BLaER1 (cell line): ENCODE measurements at regions not wholly inside any gene's neighbourhood (a gene's known extent, or its start where the extent isn't known, plus 50 kb on each side); places are given as distances from the start of the nearest gene placed in this dataset.

Source experiments
- H3K27ac ChIP-seq: shearing (Covaris generic); formaldehyde crosslinking; 2 replicates; pipeline ENCODE4 v1.8.1; 2022
- H3K27me3 ChIP-seq: shearing (Covaris generic); formaldehyde crosslinking; 2 replicates; pipeline ENCODE4 v1.8.1; 2022
- H3K36me3 ChIP-seq: shearing (Covaris generic); formaldehyde crosslinking; 2 replicates; pipeline ENCODE4 v1.8.1; 2022
- H3K4me1 ChIP-seq: shearing (Covaris generic); formaldehyde crosslinking; 2 replicates; pipeline ENCODE4 v1.8.1; 2022
- H3K4me2 ChIP-seq: shearing (Covaris generic); formaldehyde crosslinking; 2 replicates; pipeline ENCODE4 v1.8.1; 2022
- H3K4me3 ChIP-seq: shearing (Covaris generic); formaldehyde crosslinking; 2 replicates; pipeline ENCODE4 v1.8.1; 2022
- H3K9ac ChIP-seq: shearing (Covaris generic); formaldehyde crosslinking; 2 replicates; pipeline ENCODE4 v1.8.1; 2022
- H3K9me3 ChIP-seq: shearing (Covaris generic); formaldehyde crosslinking; 2 replicates; pipeline ENCODE4 v1.8.1; 2022
- H4K20me1 ChIP-seq: shearing (Covaris generic); formaldehyde crosslinking; 2 replicates; pipeline ENCODE4 v1.8.1; 2022
- Cebpa-rat ChIP-seq: shearing (Covaris generic); IDR thresholded peaks from 2 replicates; pipeline ENCODE4 v1.8.1; 2022

DNA sequence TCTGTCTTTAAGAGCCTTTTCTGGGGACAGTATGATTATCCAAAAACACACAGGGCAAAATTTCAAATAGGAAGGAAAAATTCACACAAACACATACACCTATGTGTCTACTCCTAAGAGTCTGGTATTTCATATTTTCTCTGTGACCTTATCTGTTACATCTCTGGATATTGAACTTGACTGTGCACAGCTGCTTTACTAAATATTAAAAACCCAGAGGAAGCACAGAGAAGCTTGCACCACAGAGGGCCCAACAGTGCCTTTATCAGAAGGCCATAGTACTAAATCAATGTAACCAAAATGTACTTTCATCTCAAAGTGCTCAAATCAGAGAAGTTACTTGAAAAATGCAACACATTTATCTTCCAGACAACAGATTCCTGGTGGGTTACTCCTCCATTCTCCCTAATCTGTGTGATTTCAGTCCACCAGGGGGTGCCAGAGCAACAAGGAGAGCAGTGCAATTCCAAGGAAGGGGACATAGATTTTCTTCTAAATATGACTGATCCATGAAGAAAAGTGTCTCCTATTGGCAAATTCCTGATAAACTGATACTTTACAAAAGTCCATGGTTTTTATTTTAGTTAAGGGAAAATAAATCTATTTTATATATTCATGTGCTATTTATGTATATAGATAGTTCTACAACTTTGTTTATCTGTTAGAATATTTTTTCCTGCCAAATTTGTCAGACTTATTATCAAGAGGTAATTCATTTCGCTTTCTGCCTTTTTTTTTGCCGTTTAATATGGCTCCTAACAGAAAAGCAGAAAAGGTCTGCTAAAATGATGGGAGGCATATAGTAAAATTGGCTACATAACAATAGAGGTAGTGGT lies 617.6 kb downstream of the LRFN5 start:
- Histone ChIP-seq H3K4me1 (peaks cover 20% of the 10 kb centered on the region), H3K36me3 (no peaks in the 10 kb centered on the region), H3K4me2 (no peak overlapping the region), H3K27me3 (no peaks in the 10 kb centered on the region), H3K9ac (no peak overlapping the region), H4K20me1 (no peaks in the 10 kb centered on the region), H3K27ac (no peak overlapping the region), H3K4me3 (no peak overlapping the region), H3K9me3 (peaks cover 15% of the 10 kb centered on the region)
- no peak for TF ChIP-seq Cebpa-rat

DNA sequence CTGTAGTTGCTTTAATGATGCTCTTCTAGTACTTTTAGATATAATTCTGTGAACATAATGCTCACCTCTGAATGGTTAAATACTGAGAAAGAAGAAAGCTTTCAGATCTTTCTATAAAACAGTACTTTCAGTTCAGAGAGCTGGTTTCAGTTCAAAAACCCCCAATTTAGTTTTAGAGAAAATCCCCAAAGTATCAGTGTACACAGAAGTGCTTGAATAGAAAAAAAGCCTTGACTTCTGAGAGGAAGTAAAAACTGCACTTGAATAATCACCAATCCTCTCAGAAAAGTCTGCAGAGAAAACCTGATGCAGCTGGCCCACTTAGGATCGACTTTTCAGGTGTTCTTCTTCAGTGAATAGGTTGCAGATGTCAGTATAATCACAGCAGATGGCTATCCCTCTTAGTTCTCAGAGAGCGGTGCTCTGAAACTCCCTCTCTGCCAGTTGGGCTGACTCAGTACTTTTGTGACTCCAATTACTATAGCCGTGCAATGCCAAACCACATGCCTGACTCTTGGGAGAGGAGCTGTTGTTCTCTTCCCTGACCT lies 616.3 kb downstream of the LRFN5 start:
- H3K4me1 ChIP-seq, result peaks cover 20% of the 10 kb centered on the region
- TF ChIP-seq Cebpa-rat, result no peak
- H3K9me3 ChIP-seq, result peaks cover 12% of the 10 kb centered on the region
- no peaks in the 10 kb centered on the region for H3K36me3 ChIP-seq
- H4K20me1 ChIP-seq, result no peaks in the 10 kb centered on the region
- H3K27me3 ChIP-seq, result no peaks in the 10 kb centered on the region
- peak overlapping the region; percentile 47; the same call in 1 of the 2 replicates for H3K27ac ChIP-seq
- H3K4me2 ChIP-seq, result peak overlapping the region; percentile 55
- H3K9ac ChIP-seq, result 0 out of 2 replicates have a peak overlapping the region, but pooled peaks have one; percentile 55
- H3K4me3 ChIP-seq, result no peak overlapping the region

DNA sequence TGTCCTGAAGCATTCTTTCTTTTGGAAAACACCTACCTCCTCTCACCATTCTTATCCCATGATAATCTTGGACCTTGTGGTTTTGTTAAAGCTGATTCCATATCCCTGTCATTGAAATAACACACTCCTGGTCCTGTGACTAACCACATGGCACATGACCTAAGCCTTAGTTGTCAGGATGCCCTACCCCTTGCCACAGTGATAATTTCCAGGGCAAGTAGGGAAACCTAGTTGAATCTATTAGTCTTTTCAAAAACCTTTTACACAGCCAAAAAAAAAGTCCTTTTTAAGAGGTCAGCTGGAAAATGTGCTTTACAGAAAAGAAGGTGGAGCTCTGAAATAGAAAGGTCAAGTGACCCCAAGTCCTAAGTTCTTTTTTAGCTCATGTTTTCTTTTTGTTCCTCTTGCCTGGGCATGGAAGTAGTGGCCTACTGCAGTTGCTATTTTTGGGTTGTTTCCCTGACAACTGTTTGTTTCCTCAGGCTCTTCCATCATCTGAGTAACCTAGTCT lies 608.4 kb downstream of the LRFN5 start:
- Histone ChIP-seq H3K4me2 (peak overlapping the region; percentile 16; the same call in 1 of the 2 replicates), H3K9ac (no peak overlapping the region), H3K27me3 (no peaks in the 10 kb centered on the region), H3K4me3 (no peak overlapping the region), H3K4me1 (peaks cover 6% of the 10 kb centered on the region; the same call in 1 of the 2 replicates), H3K9me3 (no peaks in the 10 kb centered on the region), H3K27ac (no peak overlapping the region), H3K36me3 (no peaks in the 10 kb centered on the region), H4K20me1 (no peaks in the 10 kb centered on the region)
- no peak for TF ChIP-seq Cebpa-rat

DNA sequence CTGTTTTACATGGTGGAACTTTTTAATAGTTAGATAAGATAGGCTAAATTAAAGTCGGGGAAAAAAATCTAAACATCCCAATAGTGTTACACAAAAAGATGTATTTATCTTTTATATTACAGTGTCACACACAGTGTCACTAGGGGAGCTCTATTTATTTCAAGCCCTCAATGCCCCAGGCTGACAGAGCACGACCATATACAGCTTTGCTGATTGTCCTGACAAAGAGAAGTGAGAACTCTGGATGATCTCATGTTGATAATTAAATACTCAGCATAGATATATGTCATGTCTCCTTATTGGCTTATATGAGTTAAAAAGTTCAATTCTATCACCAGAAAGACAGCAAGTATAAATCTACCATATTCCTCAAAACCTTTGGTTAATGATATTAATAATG lies 594.3 kb downstream of the LRFN5 start:
- TF ChIP-seq Cebpa-rat, result no peak
- 0 out of 2 replicates have a peak, but pooled peaks cover 1% of the 10 kb centered on the region for H3K9me3 ChIP-seq
- H3K27me3 ChIP-seq, result no peaks in the 10 kb centered on the region
- no peaks in the 10 kb centered on the region for H3K36me3 ChIP-seq
- no peaks in the 10 kb centered on the region for H3K4me1 ChIP-seq
- no peak overlapping the region for H3K4me3 ChIP-seq
- no peak overlapping the region for H3K9ac ChIP-seq
- H4K20me1 ChIP-seq, result no peaks in the 10 kb centered on the region
- H3K27ac ChIP-seq, result no peak overlapping the region
- H3K4me2 ChIP-seq, result no peak overlapping the region

DNA sequence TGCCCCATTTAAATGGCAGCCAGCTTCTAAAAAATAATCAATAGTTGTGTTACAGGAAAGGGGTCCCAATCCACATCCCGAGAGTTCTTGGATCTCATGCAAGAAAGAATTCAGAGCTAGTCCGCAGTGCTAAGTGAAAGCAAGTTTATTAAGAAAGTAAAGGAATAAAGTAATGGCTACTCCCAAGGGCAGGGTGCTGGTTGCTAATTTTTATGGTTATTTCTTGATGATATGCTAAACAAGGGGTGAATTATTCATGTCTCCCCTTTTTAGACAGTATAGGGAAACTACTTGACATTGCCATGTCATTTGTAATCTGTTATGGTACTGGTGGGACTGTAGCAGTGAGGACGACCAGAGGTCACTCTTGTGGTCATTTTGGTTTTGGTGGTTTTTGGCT lies 591.3 kb downstream of the LRFN5 start:
- Histone ChIP-seq H3K27ac (no peak overlapping the region), H3K27me3 (no peaks in the 10 kb centered on the region), H3K9me3 (no peaks in the 10 kb centered on the region), H3K36me3 (no peaks in the 10 kb centered on the region), H3K9ac (no peak overlapping the region), H3K4me1 (no peaks in the 10 kb centered on the region), H3K4me2 (no peak overlapping the region), H4K20me1 (no peaks in the 10 kb centered on the region), H3K4me3 (no peak overlapping the region)
- no peak for TF ChIP-seq Cebpa-rat

DNA sequence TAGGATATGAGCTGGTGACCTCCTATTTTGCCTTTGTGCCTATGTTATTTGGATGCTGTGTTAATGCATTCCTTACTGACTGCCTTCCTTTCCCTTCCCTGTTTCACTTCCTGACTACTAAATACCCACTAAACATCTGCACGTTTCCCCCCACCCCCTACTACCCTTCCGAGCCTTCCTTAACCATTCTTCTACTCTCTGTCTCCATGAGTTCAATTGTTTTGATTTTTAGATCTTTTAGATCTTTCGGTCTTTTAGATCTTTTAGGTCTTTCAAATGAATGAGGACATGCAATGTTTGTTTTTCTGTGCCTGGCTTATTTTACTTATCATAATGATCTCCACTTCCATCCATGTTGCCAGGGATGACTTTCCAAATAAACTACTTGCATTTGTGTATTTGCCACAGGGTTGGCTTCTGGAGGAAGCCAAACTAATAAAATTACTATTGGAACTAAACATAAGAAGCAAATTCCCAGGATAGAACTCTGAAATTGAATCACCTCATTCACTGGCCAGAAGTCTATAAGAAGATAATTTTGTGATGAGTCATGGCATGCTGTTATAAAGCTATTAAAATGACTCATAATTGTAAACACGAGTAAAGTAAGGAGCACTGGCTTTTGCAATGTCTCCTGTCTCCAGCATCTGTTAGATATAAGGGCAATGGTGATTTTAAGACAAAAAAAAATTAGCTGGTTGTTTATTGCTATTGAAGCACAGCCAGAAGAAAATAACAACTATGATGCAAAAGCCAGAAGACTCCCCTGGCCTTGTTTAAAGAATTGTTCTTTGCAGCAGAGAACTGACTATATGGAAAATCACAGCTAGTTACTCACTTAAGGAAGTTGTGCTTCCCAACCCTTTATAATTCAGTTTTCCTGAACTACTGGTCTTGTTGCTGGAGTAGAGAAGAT lies 586.3 kb downstream of the LRFN5 start:
- no peak overlapping the region for H3K9ac ChIP-seq
- H3K4me3 ChIP-seq, result no peak overlapping the region
- no peak overlapping the region for H3K27ac ChIP-seq
- no peaks in the 10 kb centered on the region for H3K9me3 ChIP-seq
- H3K36me3 ChIP-seq, result no peaks in the 10 kb centered on the region
- H3K4me2 ChIP-seq, result no peak overlapping the region
- no peaks in the 10 kb centered on the region for H3K4me1 ChIP-seq
- no peaks in the 10 kb centered on the region for H3K27me3 ChIP-seq
- no peaks in the 10 kb centered on the region for H4K20me1 ChIP-seq
- TF ChIP-seq Cebpa-rat, result no peak

DNA sequence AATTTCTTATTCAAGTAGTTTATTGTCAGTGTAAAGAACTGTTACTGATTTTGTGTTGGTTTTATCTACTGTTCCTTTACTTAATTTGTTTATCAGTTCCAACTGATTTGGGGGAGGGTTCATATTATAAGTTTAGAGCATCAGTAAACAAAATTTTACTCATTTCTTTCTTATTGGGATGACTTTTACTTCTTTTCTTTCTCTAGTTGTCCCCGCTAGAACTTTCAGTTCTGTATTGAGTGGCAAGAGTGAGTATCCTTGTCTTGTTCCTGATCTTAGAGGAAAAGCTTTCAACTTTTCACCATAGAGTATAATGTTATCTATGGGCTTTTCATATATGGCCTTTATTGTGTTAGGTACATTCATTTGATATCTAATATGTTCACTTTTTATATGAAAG lies 584.1 kb downstream of the LRFN5 start:
- TF ChIP-seq Cebpa-rat, result no peak
- H3K36me3 ChIP-seq, result no peaks in the 10 kb centered on the region
- H3K4me3 ChIP-seq, result no peak overlapping the region
- no peak overlapping the region for H3K9ac ChIP-seq
- H3K9me3 ChIP-seq, result no peaks in the 10 kb centered on the region
- H3K4me2 ChIP-seq, result no peak overlapping the region
- H3K4me1 ChIP-seq, result no peaks in the 10 kb centered on the region; the same call in 1 of the 2 replicates
- H3K27ac ChIP-seq, result no peak overlapping the region
- H4K20me1 ChIP-seq, result no peaks in the 10 kb centered on the region
- H3K27me3 ChIP-seq, result no peaks in the 10 kb centered on the region

DNA sequence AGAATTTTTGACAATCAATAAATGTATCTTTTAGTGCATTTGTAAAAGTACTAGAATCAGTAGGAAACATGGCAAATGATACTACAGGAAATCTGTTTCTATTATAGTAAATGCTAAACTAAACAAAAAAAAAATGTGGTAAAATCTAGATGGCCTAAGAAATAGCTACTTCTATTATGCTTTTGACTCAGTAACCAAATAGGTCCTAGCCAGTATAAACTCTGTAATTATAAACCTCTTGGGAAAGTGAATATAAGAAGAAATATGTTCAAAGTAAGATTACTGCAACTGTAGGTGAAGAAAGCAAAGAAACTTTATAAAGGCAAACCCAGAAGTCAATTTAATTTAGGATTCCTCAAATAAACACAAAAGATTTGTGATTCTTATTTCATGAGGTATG lies 581.2 kb downstream of the LRFN5 start:
- Histone ChIP-seq H3K27me3 (no peaks in the 10 kb centered on the region), H3K9me3 (no peaks in the 10 kb centered on the region), H3K27ac (no peak overlapping the region), H3K36me3 (no peaks in the 10 kb centered on the region), H3K4me1 (no peaks in the 10 kb centered on the region; the same call in 1 of the 2 replicates), H3K4me2 (no peak overlapping the region), H3K4me3 (no peak overlapping the region), H3K9ac (no peak overlapping the region), H4K20me1 (no peaks in the 10 kb centered on the region)
- no peak for TF ChIP-seq Cebpa-rat

DNA sequence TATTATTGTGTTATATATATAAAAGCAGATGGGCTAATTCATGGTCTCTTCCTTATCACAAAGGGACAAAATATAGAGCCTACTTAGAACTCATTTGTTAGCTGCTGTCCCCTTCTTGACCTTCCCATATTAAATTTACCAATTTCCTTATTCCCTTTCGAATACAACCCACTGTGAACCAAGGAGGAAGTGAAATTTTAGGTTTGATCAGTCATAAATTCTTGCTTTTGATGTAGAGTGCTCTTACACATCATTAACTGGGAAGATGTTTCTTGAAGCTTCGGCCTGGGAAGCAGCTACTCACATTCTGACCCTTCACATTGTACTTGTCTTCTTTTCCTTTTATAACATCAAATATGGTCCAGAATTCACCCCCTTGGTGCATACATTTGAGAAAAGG lies 579.0 kb downstream of the LRFN5 start:
- Histone ChIP-seq H3K4me3 (no peak overlapping the region), H3K4me2 (no peak overlapping the region), H3K27me3 (no peaks in the 10 kb centered on the region), H3K27ac (no peak overlapping the region), H3K36me3 (no peaks in the 10 kb centered on the region), H3K9me3 (no peaks in the 10 kb centered on the region), H3K4me1 (no peaks in the 10 kb centered on the region; the same call in 1 of the 2 replicates), H3K9ac (no peak overlapping the region), H4K20me1 (no peaks in the 10 kb centered on the region)
- no peak for TF ChIP-seq Cebpa-rat
